H1 (cell line): ENCODE measurements at regions not wholly inside any gene's neighbourhood (a gene's known extent, or its start where the extent isn't known, plus 50 kb on each side); places are given as distances from the start of the nearest gene placed in this dataset.

Experiments used
- CTBP2 ChIP-seq: IDR thresholded peaks from 2 replicates; pipeline ENCODE4 v1.7.0; 2011; ENCODE audit warnings: borderline replicate concordance, mild to moderate bottlenecking, moderate library complexity, mixed read lengths, low read length; ENCODE audit not compliant: insufficient read depth, insufficient read length
- TF ChIP-seq, protein P1 (sequence below): fragments of 300-600 bp; sonication (generic); IDR thresholded peaks from 2 replicates; pipeline ENCODE4 v1.7.1; 2012; ENCODE audit warnings: low read length, moderate library complexity, mild to moderate bottlenecking, inconsistent platforms; ENCODE audit not compliant: insufficient replicate concordance
- TF ChIP-seq, protein P2 (sequence below): IDR thresholded peaks from 2 replicates; pipeline ENCODE4 v1.6.1; 2012; ENCODE audit warnings: inconsistent platforms

DNA sequence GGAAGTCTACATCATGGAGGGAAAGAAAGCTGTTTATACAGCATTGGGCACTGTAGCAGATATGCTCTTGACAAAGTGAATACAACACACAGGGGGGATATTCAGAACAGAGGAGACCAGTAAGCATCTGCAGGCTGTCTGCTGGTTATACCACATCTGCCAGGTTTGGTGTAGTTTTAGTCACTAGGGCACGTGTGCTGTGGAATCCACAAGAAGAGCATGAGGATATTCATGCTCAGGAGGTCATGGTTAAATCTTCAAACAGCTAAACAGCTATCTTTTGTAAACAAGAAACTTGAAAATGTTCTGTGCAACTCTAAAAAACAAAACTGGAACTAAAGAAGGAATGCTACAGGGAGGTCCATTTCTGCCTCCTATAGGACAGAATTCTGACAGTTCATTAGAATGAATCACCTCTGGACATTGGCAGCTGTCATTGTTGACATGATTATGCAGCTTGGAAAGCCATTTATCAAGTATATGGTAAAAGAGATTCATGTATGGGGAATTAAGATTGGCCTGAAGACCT is 175.8 kb downstream of the RCHY1 start (continued):
- TF ChIP-seq, protein P1, sequence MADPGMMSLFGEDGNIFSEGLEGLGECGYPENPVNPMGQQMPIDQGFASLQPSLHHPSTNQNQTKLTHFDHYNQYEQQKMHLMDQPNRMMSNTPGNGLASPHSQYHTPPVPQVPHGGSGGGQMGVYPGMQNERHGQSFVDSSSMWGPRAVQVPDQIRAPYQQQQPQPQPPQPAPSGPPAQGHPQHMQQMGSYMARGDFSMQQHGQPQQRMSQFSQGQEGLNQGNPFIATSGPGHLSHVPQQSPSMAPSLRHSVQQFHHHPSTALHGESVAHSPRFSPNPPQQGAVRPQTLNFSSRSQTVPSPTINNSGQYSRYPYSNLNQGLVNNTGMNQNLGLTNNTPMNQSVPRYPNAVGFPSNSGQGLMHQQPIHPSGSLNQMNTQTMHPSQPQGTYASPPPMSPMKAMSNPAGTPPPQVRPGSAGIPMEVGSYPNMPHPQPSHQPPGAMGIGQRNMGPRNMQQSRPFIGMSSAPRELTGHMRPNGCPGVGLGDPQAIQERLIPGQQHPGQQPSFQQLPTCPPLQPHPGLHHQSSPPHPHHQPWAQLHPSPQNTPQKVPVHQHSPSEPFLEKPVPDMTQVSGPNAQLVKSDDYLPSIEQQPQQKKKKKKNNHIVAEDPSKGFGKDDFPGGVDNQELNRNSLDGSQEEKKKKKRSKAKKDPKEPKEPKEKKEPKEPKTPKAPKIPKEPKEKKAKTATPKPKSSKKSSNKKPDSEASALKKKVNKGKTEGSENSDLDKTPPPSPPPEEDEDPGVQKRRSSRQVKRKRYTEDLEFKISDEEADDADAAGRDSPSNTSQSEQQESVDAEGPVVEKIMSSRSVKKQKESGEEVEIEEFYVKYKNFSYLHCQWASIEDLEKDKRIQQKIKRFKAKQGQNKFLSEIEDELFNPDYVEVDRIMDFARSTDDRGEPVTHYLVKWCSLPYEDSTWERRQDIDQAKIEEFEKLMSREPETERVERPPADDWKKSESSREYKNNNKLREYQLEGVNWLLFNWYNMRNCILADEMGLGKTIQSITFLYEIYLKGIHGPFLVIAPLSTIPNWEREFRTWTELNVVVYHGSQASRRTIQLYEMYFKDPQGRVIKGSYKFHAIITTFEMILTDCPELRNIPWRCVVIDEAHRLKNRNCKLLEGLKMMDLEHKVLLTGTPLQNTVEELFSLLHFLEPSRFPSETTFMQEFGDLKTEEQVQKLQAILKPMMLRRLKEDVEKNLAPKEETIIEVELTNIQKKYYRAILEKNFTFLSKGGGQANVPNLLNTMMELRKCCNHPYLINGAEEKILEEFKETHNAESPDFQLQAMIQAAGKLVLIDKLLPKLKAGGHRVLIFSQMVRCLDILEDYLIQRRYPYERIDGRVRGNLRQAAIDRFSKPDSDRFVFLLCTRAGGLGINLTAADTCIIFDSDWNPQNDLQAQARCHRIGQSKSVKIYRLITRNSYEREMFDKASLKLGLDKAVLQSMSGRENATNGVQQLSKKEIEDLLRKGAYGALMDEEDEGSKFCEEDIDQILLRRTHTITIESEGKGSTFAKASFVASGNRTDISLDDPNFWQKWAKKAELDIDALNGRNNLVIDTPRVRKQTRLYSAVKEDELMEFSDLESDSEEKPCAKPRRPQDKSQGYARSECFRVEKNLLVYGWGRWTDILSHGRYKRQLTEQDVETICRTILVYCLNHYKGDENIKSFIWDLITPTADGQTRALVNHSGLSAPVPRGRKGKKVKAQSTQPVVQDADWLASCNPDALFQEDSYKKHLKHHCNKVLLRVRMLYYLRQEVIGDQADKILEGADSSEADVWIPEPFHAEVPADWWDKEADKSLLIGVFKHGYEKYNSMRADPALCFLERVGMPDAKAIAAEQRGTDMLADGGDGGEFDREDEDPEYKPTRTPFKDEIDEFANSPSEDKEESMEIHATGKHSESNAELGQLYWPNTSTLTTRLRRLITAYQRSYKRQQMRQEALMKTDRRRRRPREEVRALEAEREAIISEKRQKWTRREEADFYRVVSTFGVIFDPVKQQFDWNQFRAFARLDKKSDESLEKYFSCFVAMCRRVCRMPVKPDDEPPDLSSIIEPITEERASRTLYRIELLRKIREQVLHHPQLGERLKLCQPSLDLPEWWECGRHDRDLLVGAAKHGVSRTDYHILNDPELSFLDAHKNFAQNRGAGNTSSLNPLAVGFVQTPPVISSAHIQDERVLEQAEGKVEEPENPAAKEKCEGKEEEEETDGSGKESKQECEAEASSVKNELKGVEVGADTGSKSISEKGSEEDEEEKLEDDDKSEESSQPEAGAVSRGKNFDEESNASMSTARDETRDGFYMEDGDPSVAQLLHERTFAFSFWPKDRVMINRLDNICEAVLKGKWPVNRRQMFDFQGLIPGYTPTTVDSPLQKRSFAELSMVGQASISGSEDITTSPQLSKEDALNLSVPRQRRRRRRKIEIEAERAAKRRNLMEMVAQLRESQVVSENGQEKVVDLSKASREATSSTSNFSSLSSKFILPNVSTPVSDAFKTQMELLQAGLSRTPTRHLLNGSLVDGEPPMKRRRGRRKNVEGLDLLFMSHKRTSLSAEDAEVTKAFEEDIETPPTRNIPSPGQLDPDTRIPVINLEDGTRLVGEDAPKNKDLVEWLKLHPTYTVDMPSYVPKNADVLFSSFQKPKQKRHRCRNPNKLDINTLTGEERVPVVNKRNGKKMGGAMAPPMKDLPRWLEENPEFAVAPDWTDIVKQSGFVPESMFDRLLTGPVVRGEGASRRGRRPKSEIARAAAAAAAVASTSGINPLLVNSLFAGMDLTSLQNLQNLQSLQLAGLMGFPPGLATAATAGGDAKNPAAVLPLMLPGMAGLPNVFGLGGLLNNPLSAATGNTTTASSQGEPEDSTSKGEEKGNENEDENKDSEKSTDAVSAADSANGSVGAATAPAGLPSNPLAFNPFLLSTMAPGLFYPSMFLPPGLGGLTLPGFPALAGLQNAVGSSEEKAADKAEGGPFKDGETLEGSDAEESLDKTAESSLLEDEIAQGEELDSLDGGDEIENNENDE, result no peak
- no peak for TF ChIP-seq CTBP2
- TF ChIP-seq, protein P2, sequence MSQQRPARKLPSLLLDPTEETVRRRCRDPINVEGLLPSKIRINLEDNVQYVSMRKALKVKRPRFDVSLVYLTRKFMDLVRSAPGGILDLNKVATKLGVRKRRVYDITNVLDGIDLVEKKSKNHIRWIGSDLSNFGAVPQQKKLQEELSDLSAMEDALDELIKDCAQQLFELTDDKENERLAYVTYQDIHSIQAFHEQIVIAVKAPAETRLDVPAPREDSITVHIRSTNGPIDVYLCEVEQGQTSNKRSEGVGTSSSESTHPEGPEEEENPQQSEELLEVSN, result no peak
